Thymus (tissue), 11 donors: ENCODE measurements at regions not wholly inside any gene's neighbourhood (a gene's known extent, or its start where the extent isn't known, plus 50 kb on each side); places are given as distances from the start of the nearest gene placed in this dataset.
A peak's percentile ranks its signal among the peaks of the same experiment; 100 is the strongest.

Experiments used
- DNase-seq, 9 donors: peaks; one replicate each; pipeline ENCODE4 v3.0.0-alpha.2; 2013; ENCODE audit warnings: low spot score in 9 of 9, low read depth in 6 of 9, missing footprints in 1 of 9
- H3K27ac ChIP-seq, 2 donors: one replicate each; pipeline ENCODE4 v1.5.1; 2013; ENCODE audit warnings: control low read depth in 1 of 2, low read depth in 1 of 2, low read length in 1 of 2, mild to moderate bottlenecking in 1 of 2, moderate library complexity in 1 of 2
- H3K27me3 ChIP-seq, 2 donors: one replicate each; pipeline ENCODE4 v1.5.1; 2013; ENCODE audit warnings: low read length in 1 of 2; ENCODE audit not compliant: control insufficient read depth in 2 of 2, insufficient read depth in 1 of 2
- H3K36me3 ChIP-seq, 2 donors: one replicate each; pipeline ENCODE4 v1.5.1; 2013; ENCODE audit warnings: low read length in 1 of 2, mild to moderate bottlenecking in 1 of 2, moderate library complexity in 1 of 2; ENCODE audit not compliant: control insufficient read depth in 2 of 2, insufficient read depth in 2 of 2
- H3K4me1 ChIP-seq, 2 donors: one replicate each; pipeline ENCODE4 v1.5.1; 2013; ENCODE audit warnings: low read length in 2 of 2; ENCODE audit not compliant: control insufficient read depth in 2 of 2, insufficient read depth in 2 of 2
- H3K4me3 ChIP-seq, 2 donors: one replicate each; pipeline ENCODE4 v1.5.1; 2013; ENCODE audit warnings: low read length in 2 of 2, control low read depth in 1 of 2, mild to moderate bottlenecking in 1 of 2
- H3K9me3 ChIP-seq, 2 donors: one replicate each; pipeline ENCODE4 v1.5.1; 2013; ENCODE audit warnings: low read length in 1 of 2, mild to moderate bottlenecking in 1 of 2; ENCODE audit not compliant: control insufficient read depth in 2 of 2, insufficient read depth in 1 of 2
- whole genome bisulfite sequencing: extraction: QIAGEN DNeasy Blood & Tissue Kit; methylation state at CpG from one replicate; pipeline ENCODE4 v1.1.7; 2013; 5-methylcytosine and 5-hydroxymethylcytosine counted together
- donor health status: healthy.

GRCh38 chr3:110272525-110272924 is 799.1 kb upstream of the NECTIN3 start:
- no peaks in the 10 kb centered on the region for H3K9me3 ChIP-seq
- H3K4me1 ChIP-seq: no peaks in the 10 kb centered on the region
- no peaks in the 10 kb centered on the region for H3K36me3 ChIP-seq
- H3K4me3 ChIP-seq: no peak overlapping the region
- no peaks in the 10 kb centered on the region for H3K27me3 ChIP-seq
- 90% methylated on average over 6 of the region's 6 CpGs for WGBS
- DNase-seq: no peak
- no peak overlapping the region for H3K27ac ChIP-seq

DNA sequence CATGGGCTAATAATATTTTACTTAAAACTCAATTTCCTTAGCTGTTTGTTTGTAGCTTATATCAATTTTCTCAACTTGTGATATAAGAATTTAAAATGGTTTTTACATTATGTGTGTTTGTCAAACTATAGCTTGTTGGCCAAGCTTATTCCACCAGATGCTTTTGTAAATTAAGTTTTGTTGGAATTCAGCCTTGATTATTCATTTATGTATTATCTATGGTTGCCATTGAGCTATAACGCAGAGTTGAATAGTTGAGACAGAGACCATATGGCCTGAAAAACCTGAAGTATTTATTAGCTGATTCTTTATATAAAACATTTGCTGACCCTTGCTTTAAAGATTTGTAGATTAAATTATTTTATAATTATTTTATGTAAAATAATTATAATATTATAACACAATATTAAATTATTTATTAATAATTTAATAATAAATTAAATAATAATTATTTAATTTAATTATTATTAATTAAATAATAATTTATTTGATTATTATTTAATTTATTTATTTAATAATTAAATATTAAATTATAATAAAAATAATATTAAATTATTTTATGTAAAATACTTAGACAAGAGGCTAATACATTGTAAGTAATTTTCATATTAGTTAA is 779.6 kb upstream of the NECTIN3 start:
- no peak overlapping the region for H3K27ac ChIP-seq
- 99% methylated on average over 1 of the region's 1 CpG for WGBS

DNA sequence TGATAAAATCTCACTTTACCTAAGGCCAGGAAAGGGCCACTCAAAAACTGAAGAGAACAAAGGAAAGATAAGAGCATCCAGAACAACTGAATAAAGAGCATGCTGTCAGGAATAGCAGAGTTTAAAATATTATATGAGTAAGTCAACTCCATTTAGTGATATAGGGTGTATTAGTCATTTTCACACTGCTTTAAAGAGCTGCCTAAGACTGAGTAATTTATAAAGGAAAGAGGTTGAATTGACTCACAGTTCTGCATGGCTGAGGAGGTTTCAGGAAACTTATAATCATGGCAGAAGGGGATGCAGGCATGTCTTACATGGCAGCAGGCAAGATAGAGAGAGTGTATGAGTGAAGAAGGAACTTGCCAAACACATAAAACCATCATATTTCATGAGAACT is 778.0 kb upstream of the NECTIN3 start:
- no peak for DNase-seq
- H3K36me3 ChIP-seq: no peaks in the 10 kb centered on the region
- peaks cover 0 to 6% of the 10 kb centered on the region in 2 donors for H3K9me3 ChIP-seq
- H3K27ac ChIP-seq: no peak overlapping the region
- H3K4me1 ChIP-seq: no peaks in the 10 kb centered on the region
- no peaks in the 10 kb centered on the region for H3K27me3 ChIP-seq
- H3K4me3 ChIP-seq: no peak overlapping the region

More for the DNA sequence above, 779.6 kb upstream of the NECTIN3 start:
- Histone ChIP-seq H3K9me3 (peaks cover 0 to 6% of the 10 kb centered on the region in 2 donors), H3K36me3 (no peaks in the 10 kb centered on the region), H3K4me3 (no peak overlapping the region), H3K4me1 (no peaks in the 10 kb centered on the region), H3K27me3 (no peaks in the 10 kb centered on the region)
- no peak for DNase-seq

- no peak overlapping the region for H3K4me3 ChIP-seq
- no peak overlapping the region for H3K27ac ChIP-seq
- no peaks in the 10 kb centered on the region for H3K36me3 ChIP-seq
- H3K9me3 ChIP-seq: peaks cover 0 to 6% of the 10 kb centered on the region in 2 donors
- 93% methylated on average over 1 of the region's 1 CpG for WGBS
- no peak for DNase-seq
- no peaks in the 10 kb centered on the region for H3K27me3 ChIP-seq
- H3K4me1 ChIP-seq: no peaks in the 10 kb centered on the region
Observed at GRCh38 chr3:110296885-110297284, 774.7 kb upstream of the NECTIN3 start.

GRCh38 chr3:110301781-110302180 is 769.8 kb upstream of the NECTIN3 start:
- Histone ChIP-seq H3K4me3 (no peak overlapping the region), H3K27ac (no peak overlapping the region)

DNA sequence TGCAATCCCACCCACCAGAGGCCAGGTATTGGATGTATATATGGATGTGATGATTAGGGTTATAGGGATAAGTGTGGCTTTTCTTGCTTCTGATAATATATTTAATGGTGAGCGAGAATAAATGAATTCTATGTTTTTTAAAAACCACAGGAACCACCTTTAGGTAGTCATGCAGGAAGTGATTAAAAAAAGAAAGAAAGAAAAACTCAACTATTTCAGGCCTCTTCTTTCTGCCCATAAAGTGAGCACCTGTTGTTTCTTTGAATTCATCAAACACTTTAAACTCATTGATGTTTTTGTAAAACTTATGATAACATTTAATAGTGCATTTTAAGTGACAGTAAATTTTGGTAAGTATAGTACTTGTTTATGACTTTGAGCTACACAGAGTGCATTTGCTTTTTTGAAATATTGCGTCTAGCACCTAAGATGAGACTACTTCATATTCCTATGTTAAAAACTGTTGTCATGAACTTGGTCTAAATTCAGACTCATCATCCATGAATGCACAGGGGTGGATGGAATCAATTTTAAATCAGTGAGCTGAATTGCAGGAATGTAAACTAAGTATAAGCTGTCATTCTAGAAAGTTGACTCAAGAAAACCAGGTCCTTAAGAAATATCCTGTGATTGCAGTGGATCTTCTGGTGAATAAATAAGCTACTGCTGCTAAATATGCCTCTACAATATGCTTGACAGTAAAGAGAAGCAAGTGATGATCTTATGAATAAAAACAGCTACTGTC is 764.4 kb upstream of the NECTIN3 start:
- Histone ChIP-seq H3K36me3 (no peaks in the 10 kb centered on the region), H3K27ac (no peak overlapping the region), H3K4me1 (no peaks in the 10 kb centered on the region), H3K27me3 (no peaks in the 10 kb centered on the region), H3K4me3 (no peak overlapping the region), H3K9me3 (no peaks in the 10 kb centered on the region)
- 36% methylated on average over 2 of the region's 2 CpGs for WGBS
- no peak for DNase-seq

More at GRCh38 chr3:110301781-110302180, 769.8 kb upstream of the NECTIN3 start:
- Histone ChIP-seq H3K9me3 (no peaks in the 10 kb centered on the region), H3K36me3 (no peaks in the 10 kb centered on the region), H3K4me1 (no peaks in the 10 kb centered on the region), H3K27me3 (no peaks in the 10 kb centered on the region)
- WGBS: 94% methylated on average over 3 of the region's 3 CpGs
- no peak for DNase-seq

DNA sequence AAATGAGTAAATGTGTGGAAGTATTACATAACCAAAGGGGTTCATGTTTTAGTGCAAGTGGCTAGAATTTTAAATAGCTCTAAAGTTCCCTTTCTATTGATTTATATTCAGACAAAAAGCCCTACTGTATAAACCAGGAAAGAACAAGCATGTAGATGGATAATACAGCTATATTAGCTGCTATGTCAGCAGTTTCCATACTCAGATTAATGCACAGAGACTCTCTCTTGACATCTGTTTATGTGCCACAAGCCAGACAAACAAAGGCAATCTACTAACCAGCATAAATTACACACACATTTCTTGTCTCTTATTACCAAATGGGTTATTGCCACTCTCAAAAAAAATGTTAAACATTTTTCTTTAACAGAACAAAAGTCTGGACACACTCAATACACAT is 760.1 kb upstream of the NECTIN3 start:
- no peak for DNase-seq
- Histone ChIP-seq H3K4me3 (no peak overlapping the region), H3K9me3 (no peaks in the 10 kb centered on the region), H3K27ac (no peak overlapping the region), H3K4me1 (no peaks in the 10 kb centered on the region), H3K27me3 (no peaks in the 10 kb centered on the region), H3K36me3 (no peaks in the 10 kb centered on the region)

- Histone ChIP-seq H3K27me3 (no peaks in the 10 kb centered on the region), H3K27ac (no peak overlapping the region), H3K4me3 (no peak overlapping the region), H3K4me1 (no peaks in the 10 kb centered on the region), H3K9me3 (no peaks in the 10 kb centered on the region), H3K36me3 (no peaks in the 10 kb centered on the region)
- 32% methylated on average over 7 of the region's 7 CpGs for WGBS
- peak; percentile 8 to 72 (median 39) for DNase-seq
Observed at GRCh38 chr3:110314512-110315114, 757.0 kb upstream of the NECTIN3 start.

GRCh38 chr3:110318108-110318507 is 753.5 kb upstream of the NECTIN3 start:
- H3K4me1 ChIP-seq: no peaks in the 10 kb centered on the region
- H3K36me3 ChIP-seq: no peaks in the 10 kb centered on the region
- no peak overlapping the region for H3K4me3 ChIP-seq
- no peak overlapping the region for H3K27ac ChIP-seq
- 83% methylated on average over 1 of the region's 1 CpG for WGBS
- no peaks in the 10 kb centered on the region for H3K27me3 ChIP-seq
- H3K9me3 ChIP-seq: no peaks in the 10 kb centered on the region
- DNase-seq: no peak
